Lung (tissue), 11 donors: ENCODE measurements at regions not wholly inside any gene's neighbourhood (a gene's known extent, or its start where the extent isn't known, plus 50 kb on each side); places are given as distances from the start of the nearest gene placed in this dataset.

Source experiments
- ATAC-seq: fragments of 200-7000 bp; cut with Tn5 transposase; one replicate; pipeline ENCODE4 v1.9.1; 2020; ENCODE audit warnings: moderate number of reproducible peaks; ENCODE audit not compliant: insufficient read depth, low FRiP score
- DNase-seq, 3 donors: peaks; one replicate each; pipeline ENCODE4 v3.0.0-alpha.2; 2013 to 2017
- H3K27ac ChIP-seq, 2 donors: one replicate each; pipeline ENCODE4 v1.5.1; 2013; ENCODE audit warnings: mild to moderate bottlenecking in 2 of 2, moderate library complexity in 2 of 2, control low read depth in 1 of 2, inconsistent platforms in 1 of 2, low read depth in 1 of 2, low read length in 1 of 2
- H3K27me3 ChIP-seq, 3 donors: one replicate each; pipeline ENCODE4 v1.5.1; 2013; ENCODE audit warnings: low read length in 2 of 3; ENCODE audit not compliant: control insufficient read depth in 3 of 3, insufficient read depth in 3 of 3
- H3K36me3 ChIP-seq, 4 donors: one replicate each; pipeline ENCODE4 v1.5.1; 2013; ENCODE audit warnings: low read length in 4 of 4, mild to moderate bottlenecking in 1 of 4, moderate library complexity in 1 of 4; ENCODE audit not compliant: control insufficient read depth in 4 of 4, insufficient read depth in 4 of 4
- H3K4me1 ChIP-seq, 5 donors: one replicate each; pipeline ENCODE4 v1.5.1; 2013; ENCODE audit warnings: low read length in 5 of 5, mild to moderate bottlenecking in 2 of 5, moderate library complexity in 1 of 5; ENCODE audit not compliant: control insufficient read depth in 5 of 5, insufficient read depth in 5 of 5
- H3K4me3 ChIP-seq: one replicate; pipeline ENCODE4 v1.5.1; 2013; ENCODE audit warnings: mild to moderate bottlenecking, control low read depth, moderate library complexity
- H3K9ac ChIP-seq, 2 donors: one replicate each; pipeline ENCODE4 v1.5.1; 2013; ENCODE audit warnings: low read length in 2 of 2, control low read depth in 1 of 2; ENCODE audit not compliant: insufficient read depth in 1 of 2
- H3K9me3 ChIP-seq, 4 donors: one replicate each; pipeline ENCODE4 v1.5.1; 2013; ENCODE audit warnings: low read length in 3 of 4, mild to moderate bottlenecking in 1 of 4, moderate library complexity in 1 of 4; ENCODE audit not compliant: control insufficient read depth in 4 of 4, insufficient read depth in 3 of 4
- WGBS, 2 donors: extraction: QIAGEN DNeasy Blood & Tissue Kit; methylation state at CpG; one replicate each; pipeline ENCODE4 v1.1.7; 2013; 5-methylcytosine and 5-hydroxymethylcytosine counted together
- TF ChIP-seq, protein P1 (sequence below): IDR thresholded peaks from 2 replicates; pipeline ENCODE4 v1.5.1; 2012; ENCODE audit warnings: mild to moderate bottlenecking; ENCODE audit errors: control extremely low read depth, extremely low read depth
- donor health status: control.
- donor health status: control.
- donor health status: Bipolar disorder and iron deficiency.
- donor health status: healthy.
- donor health status: DM: yes; HTN: yes; CAD: no.

DNA sequence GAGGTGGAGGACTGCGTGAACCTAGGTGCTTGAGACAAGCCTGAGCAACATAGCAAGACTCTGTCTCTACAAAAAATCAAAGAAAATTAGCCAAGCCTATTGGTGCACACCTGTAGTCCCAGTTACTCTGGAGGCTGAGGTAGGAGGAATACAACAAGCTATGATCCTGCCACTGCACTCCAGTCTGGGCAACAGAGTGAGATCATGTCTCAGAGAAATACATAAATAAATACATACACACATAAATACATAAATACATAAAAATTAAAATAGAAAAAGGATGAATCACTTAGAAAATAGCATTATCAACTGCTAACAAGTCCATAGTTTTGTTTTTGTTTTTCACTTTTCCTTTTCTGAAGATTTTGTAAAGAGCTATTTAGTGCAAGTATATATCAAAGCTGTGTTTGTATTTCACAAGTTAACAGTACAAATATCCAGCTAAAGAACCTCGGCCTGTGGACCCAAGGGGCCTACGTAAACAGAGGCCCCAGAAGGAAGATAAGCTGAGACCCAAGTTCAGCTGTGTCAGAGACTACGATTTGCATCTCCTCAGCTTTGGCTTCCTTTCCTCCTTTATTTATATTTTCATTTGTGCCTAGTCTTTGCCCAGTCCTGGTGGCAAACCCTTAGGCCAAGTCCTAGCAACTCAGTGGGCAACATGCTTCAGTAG lies 67.1 kb upstream of the ROBO2 start:
- H3K9me3 ChIP-seq, result no peaks in the 10 kb centered on the region
- H3K36me3 ChIP-seq, result no peaks in the 10 kb centered on the region
- no peak overlapping the region for H3K27ac ChIP-seq
- 62 to 74% methylated on average over 4 of the region's 4 CpGs for WGBS, 2 donors
- H3K9ac ChIP-seq, result no peak overlapping the region
- no peaks in the 10 kb centered on the region for H3K27me3 ChIP-seq
- no peak for DNase-seq
- TF ChIP-seq, protein P1, sequence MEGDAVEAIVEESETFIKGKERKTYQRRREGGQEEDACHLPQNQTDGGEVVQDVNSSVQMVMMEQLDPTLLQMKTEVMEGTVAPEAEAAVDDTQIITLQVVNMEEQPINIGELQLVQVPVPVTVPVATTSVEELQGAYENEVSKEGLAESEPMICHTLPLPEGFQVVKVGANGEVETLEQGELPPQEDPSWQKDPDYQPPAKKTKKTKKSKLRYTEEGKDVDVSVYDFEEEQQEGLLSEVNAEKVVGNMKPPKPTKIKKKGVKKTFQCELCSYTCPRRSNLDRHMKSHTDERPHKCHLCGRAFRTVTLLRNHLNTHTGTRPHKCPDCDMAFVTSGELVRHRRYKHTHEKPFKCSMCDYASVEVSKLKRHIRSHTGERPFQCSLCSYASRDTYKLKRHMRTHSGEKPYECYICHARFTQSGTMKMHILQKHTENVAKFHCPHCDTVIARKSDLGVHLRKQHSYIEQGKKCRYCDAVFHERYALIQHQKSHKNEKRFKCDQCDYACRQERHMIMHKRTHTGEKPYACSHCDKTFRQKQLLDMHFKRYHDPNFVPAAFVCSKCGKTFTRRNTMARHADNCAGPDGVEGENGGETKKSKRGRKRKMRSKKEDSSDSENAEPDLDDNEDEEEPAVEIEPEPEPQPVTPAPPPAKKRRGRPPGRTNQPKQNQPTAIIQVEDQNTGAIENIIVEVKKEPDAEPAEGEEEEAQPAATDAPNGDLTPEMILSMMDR, result no peak
- no peak for ATAC-seq
- no peak overlapping the region for H3K4me3 ChIP-seq
- H3K4me1 ChIP-seq, result peaks cover 0 to 10% (median 4%) of the 10 kb centered on the region in 5 donors

DNA sequence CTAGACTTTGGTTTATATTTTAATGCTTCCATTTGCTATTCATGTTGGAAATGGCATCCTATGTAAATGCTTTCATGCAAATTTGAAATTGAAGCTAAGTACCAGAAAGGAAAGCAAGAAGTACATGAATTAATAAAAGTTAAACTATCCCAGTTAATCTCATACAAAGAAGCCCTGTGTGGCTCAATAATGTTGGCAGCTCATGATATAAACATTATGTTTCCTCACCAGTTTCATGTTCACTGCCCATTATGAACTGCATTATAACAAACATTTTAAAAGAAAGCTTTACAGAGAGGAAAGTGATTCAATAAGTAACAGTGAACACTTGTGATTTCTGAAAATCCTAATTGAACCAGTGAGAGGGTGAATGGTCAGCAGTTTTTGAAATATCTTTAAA lies 62.9 kb upstream of the ROBO2 start:
- ATAC-seq, result no peak
- Histone ChIP-seq H3K27me3 (no peaks in the 10 kb centered on the region), H3K4me3 (no peak overlapping the region), H3K27ac (no peak overlapping the region), H3K9ac (peak overlapping the region in 1 of 2 donors; percentile 23), H3K36me3 (no peaks in the 10 kb centered on the region), H3K4me1 (peaks cover 0 to 16% (median 4%) of the 10 kb centered on the region in 5 donors), H3K9me3 (no peaks in the 10 kb centered on the region)
- peak in 2 of 3 donors; percentile 69 to 77 for DNase-seq
- TF ChIP-seq, protein P1, result no peak

DNA sequence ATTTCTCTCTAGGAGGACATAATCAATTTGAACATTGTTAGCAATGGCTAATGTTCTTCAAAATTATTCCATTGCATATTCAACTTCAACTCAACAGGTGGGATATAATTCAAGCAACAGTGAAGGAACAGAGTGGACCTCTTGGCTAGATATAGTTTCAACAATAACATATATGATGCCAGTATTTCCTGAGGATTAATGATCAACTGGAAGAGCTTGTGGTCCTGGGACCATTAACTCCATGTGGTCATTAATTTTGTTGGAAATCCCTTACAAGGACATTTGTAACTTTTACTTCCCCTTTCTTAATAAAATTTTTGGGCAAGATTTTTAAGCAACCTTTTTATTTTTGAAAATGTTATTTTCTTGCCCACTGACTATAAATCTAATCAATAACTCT lies 54.3 kb upstream of the ROBO2 start:
- Histone ChIP-seq H3K4me1 (peaks cover 0 to 5% (median 0%) of the 10 kb centered on the region in 5 donors), H3K36me3 (no peaks in the 10 kb centered on the region), H3K9me3 (no peaks in the 10 kb centered on the region), H3K27me3 (no peaks in the 10 kb centered on the region), H3K4me3 (no peak overlapping the region), H3K27ac (no peak overlapping the region), H3K9ac (no peak overlapping the region)
- ATAC-seq (no peak), DNase-seq (no peak)
- TF ChIP-seq, protein P1, result no peak
